Neuron (in vitro differentiated cells): ENCODE measurements at regions not wholly inside any gene's neighbourhood (a gene's known extent, or its start where the extent isn't known, plus 50 kb on each side); places are given as distances from the start of the nearest gene placed in this dataset.

Experiments used
- H2AFZ ChIP-seq: one replicate; pipeline ENCODE4 v1.6.1; 2013; ENCODE audit warnings: low read depth, mild to moderate bottlenecking, inconsistent platforms, low read length, moderate library complexity
- H3K27me3 ChIP-seq: one replicate; pipeline ENCODE4 v1.6.1; 2013; ENCODE audit warnings: low read length; ENCODE audit not compliant: insufficient read depth
- H3K36me3 ChIP-seq: one replicate; pipeline ENCODE4 v1.6.1; 2013; ENCODE audit warnings: low read length; ENCODE audit not compliant: insufficient read depth
- H3K4me1 ChIP-seq: one replicate; pipeline ENCODE4 v1.6.1; 2013; ENCODE audit warnings: low read length; ENCODE audit not compliant: insufficient read depth
- H3K4me3 ChIP-seq: 2 replicates; pipeline ENCODE4 v1.5.1; 2013; ENCODE audit warnings: mild to moderate bottlenecking, low read length, moderate library complexity
- H3K9me3 ChIP-seq: one replicate; pipeline ENCODE4 v1.6.1; 2013; ENCODE audit warnings: low read length

DNA sequence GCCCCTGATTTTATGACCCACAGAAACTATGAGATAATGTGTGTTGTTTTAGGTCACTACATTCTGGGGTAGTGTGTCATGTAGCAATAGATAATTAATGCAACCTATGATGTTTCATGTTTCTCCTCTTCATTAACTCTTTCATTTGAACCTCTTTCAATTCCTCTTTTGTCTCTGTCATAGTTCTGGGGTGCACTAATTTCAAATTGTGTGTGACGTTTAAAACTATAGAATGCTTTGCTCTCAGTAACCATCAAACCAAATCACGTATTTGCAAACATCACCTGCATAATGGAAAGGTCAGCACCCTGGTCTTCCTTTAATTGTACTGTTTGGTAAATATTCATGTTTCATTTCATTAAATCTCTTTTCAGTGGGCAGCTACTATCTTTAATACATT, 621.6 kb downstream of the TLR4 start:
- Histone ChIP-seq H3K4me3 (no peak overlapping the region), H3K4me1 (no peaks in the 10 kb centered on the region), H2AFZ (no peak overlapping the region), H3K9me3 (no peaks in the 10 kb centered on the region), H3K36me3 (no peaks in the 10 kb centered on the region), H3K27me3 (no peaks in the 10 kb centered on the region)

DNA sequence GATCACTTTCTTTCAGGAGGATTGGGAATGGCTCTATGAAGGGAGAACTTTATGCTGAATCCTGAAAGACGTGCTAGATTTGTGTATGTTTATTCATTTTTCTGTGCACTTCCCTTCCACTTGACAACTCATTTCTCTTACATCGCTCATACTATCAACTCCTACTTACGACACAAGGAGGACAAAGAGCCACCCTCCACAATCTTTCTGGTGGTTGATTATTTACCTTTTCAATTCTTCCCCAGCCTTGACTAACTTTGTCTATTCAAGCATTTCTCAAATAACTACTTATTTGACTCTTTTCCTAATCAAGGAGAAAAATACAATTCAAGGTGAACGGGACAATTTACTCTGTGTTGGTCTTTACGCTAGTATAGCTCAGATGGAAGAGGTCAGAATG, 622.1 kb downstream of the TLR4 start:
- H3K27me3 ChIP-seq: no peaks in the 10 kb centered on the region

DNA sequence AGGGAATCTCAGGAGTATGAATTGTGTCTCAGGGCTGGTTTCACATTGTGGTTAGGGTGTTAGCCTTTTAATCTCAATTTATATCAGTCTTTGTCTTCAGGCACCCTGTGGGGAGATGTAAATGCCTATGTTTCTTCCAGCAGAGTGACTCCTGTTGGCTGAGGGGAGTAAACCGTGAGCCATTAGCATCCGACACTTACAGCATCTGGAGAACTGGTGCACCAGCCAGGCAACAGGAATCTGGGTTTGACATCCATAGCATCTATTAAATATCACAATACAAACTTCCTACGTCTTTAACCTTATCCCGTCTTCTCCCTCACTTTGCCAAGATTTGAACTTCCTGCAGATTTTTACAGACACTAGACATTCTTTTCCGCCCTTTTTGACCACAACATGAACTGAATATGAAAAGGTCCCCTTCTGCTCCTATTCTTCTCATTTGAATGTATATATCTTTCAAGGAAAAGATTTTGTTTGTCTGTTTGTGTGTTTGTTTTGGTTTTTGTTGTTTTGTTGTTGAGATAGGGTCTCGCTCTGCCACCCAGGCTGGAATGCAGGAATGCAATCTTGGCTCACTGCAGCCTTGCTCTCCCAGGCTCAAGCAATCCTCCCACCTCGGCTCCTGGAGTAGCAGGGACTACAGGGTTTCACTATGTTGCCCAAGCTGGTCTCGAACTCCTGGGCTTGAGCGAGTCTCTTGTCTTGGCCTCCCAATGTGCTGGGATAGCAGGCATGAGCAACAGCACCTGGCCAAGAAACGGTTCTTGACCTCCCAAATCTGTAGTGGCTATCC, 626.2 kb downstream of the TLR4 start:
- no peak overlapping the region for H3K4me3 ChIP-seq
- no peaks in the 10 kb centered on the region for H3K36me3 ChIP-seq

More for the DNA sequence above, 622.1 kb downstream of the TLR4 start:
- Histone ChIP-seq H3K4me1 (no peaks in the 10 kb centered on the region), H3K4me3 (no peak overlapping the region), H2AFZ (no peak overlapping the region), H3K9me3 (no peaks in the 10 kb centered on the region), H3K36me3 (no peaks in the 10 kb centered on the region)

DNA sequence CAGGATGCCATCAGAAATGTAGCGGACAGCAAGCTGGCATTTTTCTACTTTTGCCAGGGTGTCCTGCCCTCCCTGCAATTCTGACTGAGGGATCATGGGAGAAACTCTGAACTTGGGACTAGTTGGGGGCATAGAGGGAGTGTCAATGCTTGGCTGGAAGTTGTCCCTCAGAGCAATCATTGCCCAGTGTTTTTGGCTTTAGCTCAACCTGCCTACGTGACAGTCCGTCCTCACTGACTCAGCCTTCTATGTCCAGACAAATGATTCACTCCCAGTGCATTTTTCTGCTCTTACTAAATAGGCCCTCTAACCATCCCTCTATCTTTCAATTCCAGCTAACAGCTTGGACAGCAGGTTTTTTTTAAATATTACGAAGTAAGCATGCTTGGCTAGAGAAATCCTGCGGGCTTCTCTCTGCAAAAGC, 627.4 kb downstream of the TLR4 start:
- Histone ChIP-seq H3K36me3 (no peaks in the 10 kb centered on the region), H3K27me3 (no peaks in the 10 kb centered on the region)

More for the DNA sequence above, 626.2 kb downstream of the TLR4 start:
- Histone ChIP-seq H3K9me3 (no peaks in the 10 kb centered on the region), H2AFZ (no peak overlapping the region), H3K4me1 (no peaks in the 10 kb centered on the region), H3K27me3 (no peaks in the 10 kb centered on the region)

DNA sequence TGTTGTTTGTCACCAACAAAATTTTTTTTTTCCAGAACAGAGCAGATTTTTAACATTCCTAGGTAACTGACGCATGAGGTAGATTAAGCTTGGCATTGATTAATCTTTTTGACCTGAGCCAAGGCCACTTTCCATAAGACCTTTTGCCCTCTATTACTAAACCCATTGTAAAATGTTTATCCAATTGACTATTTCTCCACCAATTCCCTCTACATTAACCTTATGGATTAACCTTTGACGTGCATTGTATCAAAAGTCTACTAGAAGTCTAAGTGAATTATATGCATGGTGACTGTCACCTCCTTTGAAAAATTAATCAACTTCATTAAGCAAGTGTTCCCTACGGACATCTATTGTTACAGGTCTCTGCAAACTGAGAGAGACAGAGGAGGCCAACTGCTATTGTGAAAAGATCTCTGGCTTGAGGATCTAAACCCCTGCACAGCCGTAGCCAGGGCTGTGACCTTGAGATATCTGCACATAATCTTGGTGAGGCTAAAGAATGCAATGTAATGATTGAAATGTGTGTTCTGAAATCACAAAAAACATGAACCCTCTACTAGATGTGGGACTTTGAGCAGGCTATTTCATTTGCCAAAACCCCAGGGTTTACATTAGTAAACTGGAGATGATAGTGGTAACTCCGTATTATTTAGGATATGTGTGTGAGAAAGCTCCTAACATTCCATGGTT, 632.2 kb downstream of the TLR4 start:
- Histone ChIP-seq H3K36me3 (no peaks in the 10 kb centered on the region), H2AFZ (no peak overlapping the region), H3K27me3 (no peaks in the 10 kb centered on the region), H3K9me3 (no peaks in the 10 kb centered on the region), H3K4me1 (peaks cover 13% of the 10 kb centered on the region), H3K4me3 (no peak overlapping the region)

More for the DNA sequence above, 627.4 kb downstream of the TLR4 start:
- Histone ChIP-seq H2AFZ (no peak overlapping the region), H3K9me3 (no peaks in the 10 kb centered on the region), H3K4me1 (peaks cover 8% of the 10 kb centered on the region), H3K4me3 (no peak overlapping the region)

DNA sequence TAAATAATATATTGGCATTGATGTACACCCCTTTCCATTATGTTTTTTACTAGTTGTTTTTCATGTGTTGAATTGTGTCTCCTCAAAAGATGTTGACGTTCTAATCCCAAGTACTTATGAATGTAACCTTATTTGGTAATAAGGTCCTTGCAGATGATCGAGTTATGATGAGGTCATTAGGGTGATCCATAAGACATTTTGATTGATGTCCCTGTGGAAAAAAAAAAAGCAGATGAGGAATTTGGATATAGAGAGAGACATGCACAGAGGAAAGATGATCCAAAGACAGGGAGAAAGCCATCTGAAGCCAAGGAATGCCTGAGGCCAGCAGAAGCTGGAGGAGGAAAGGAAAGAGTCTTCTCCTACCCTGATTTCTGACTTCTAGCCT, 632.7 kb downstream of the TLR4 start:
- Histone ChIP-seq H3K27me3 (no peaks in the 10 kb centered on the region), H3K9me3 (no peaks in the 10 kb centered on the region), H3K4me3 (no peak overlapping the region), H3K36me3 (no peaks in the 10 kb centered on the region), H2AFZ (no peak overlapping the region), H3K4me1 (peaks cover 13% of the 10 kb centered on the region)

DNA sequence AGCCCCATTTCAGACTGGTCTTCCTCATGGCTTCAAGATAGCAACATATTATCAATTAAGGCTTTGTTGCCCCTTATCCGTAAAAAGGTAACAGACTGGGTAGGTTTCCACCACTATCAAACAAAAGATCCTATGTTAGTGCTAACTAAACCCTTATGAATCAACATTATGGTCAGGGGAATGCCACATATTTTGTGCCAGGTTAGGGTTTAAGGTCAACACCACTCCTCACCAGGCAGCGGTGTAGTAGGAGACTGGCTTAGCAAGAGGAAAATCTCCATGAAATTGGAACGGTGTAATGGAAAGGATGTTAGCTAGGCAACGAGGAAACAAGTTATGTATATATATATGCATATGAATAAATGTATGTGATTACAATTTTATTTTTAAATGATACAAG, 655.8 kb downstream of the TLR4 start:
- Histone ChIP-seq H2AFZ (no peak overlapping the region), H3K9me3 (no peaks in the 10 kb centered on the region), H3K4me1 (no peaks in the 10 kb centered on the region), H3K36me3 (no peaks in the 10 kb centered on the region), H3K27me3 (no peaks in the 10 kb centered on the region), H3K4me3 (no peak overlapping the region)

DNA sequence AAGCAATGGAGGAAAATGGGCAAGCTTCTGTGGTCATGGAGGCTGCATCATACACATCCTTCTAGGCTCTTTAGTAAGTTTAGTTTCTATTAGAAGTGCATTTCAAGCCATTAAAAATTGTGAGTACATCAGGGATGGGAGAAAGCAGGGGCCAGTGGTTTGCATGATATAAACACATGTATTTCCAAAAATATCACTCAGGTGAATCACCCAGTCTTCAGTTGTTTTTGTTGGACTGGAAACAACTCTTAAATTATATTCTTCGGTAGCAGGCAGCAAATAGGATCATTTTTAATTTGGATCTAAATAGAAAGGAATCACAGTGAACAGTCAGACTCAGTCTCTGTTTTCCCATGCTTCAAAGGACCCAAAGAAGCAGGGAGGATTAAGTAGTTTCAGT, 657.9 kb downstream of the TLR4 start:
- Histone ChIP-seq H3K4me1 (no peaks in the 10 kb centered on the region), H2AFZ (no peak overlapping the region), H3K9me3 (no peaks in the 10 kb centered on the region), H3K27me3 (no peaks in the 10 kb centered on the region), H3K4me3 (no peak overlapping the region), H3K36me3 (no peaks in the 10 kb centered on the region)

DNA sequence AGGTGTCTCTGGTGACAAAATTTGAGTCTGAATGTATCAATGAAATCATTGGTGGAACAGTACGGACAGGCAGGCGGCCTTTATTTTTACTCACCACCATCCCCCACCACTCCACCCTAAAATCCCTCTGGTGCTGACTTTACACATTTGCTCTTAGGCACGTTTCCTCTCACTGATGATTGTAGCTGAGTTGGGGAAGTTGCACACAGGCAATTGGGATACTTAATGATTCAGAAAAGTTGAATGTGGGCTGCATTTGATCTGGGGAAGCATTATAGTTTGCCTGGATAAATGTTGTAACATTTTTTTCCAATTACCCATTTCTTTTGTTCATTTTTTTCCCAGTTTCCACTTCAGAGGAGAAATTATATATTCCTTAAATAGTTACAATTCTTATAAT, 658.4 kb downstream of the TLR4 start:
- H3K36me3 ChIP-seq: no peaks in the 10 kb centered on the region
- H3K27me3 ChIP-seq: no peaks in the 10 kb centered on the region
- no peak overlapping the region for H2AFZ ChIP-seq

DNA sequence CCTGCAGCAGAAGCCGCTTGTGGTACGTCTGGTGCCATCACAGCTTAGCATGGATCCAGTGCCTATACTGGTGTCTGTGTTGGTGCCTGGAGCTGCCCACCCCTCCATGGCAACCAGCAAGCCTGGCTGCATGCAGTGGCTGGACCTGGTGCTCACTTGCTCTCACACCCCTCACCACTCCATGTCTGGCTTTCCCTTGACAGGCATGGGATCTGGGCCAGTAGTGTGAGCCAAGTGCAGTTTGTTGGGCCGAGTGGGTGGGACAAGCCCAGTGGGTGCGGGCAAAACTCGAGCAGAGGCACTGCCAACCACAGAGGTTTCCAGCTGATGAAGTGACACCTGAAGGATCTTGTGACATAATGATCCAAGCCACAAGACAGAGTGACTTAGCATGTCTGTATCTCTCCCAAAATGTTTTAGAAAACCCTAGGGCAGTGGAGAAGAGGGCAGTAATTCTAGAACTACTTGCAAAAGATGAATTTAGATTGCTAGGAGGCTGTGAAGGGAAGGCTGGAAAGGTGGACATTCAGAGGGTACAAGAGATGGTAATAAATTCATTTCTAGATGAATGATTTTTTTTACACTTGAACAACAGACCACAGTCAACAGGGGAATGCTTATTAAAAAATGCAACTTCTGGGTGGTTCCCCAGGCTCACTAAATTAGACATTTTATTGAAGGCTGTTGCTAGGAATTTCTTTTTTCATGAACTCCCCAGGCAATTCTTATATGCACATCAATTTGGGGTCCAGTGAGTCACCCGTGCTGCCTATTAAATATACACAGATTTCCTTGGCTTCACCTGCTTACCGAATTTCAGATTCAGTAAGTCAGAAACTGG, 660.3 kb downstream of the TLR4 start:
- no peak overlapping the region for H2AFZ ChIP-seq
- no peaks in the 10 kb centered on the region for H3K9me3 ChIP-seq
- no peaks in the 10 kb centered on the region for H3K36me3 ChIP-seq
- H3K27me3 ChIP-seq: no peaks in the 10 kb centered on the region
- H3K4me1 ChIP-seq: no peaks in the 10 kb centered on the region
- H3K4me3 ChIP-seq: no peak overlapping the region

More for the DNA sequence above, 658.4 kb downstream of the TLR4 start:
- no peaks in the 10 kb centered on the region for H3K4me1 ChIP-seq
- H3K9me3 ChIP-seq: no peaks in the 10 kb centered on the region
- H3K4me3 ChIP-seq: no peak overlapping the region

DNA sequence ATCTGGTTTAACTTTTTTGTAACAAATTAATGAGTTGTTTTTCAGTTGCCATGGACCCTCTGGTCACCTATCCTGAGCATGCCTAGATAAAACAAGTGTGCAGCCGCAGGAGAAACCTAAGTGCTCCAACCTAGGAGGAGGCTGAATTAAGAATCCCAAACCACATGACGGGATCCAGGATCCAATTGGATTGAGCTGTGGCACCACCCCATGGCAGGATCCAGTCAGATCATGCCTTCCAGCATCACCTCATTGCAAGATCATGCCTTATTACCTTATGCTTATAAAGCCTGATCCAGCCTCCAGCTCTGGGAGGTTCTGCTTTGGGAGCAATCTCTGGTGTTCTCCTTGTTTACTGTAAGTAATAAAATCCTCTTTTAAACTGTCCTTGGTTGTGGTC, 662.0 kb downstream of the TLR4 start:
- Histone ChIP-seq H3K9me3 (no peaks in the 10 kb centered on the region), H3K36me3 (no peaks in the 10 kb centered on the region), H2AFZ (no peak overlapping the region), H3K27me3 (no peaks in the 10 kb centered on the region), H3K4me1 (no peaks in the 10 kb centered on the region), H3K4me3 (no peak overlapping the region)

DNA sequence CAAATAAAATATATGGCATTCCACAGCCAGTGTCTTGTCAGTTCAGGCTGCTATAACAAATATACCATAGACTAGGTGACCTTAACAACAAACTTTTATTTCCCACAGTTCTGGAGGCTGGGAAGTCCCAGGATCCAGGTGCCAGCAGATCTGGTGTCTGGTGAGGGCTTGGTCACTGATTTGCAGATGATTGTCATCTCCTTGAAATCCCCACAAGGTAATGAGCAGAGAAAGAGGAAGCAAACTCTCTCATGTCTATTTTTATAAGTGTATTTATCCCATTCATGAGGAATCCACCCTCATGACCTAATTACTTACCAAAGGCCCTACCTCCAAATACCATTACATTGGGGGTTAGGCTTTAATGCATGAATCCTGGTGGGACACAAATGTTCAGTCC, 663.2 kb downstream of the TLR4 start:
- Histone ChIP-seq H2AFZ (no peak overlapping the region), H3K4me1 (no peaks in the 10 kb centered on the region), H3K36me3 (no peaks in the 10 kb centered on the region), H3K9me3 (no peaks in the 10 kb centered on the region), H3K4me3 (no peak overlapping the region), H3K27me3 (no peaks in the 10 kb centered on the region)

DNA sequence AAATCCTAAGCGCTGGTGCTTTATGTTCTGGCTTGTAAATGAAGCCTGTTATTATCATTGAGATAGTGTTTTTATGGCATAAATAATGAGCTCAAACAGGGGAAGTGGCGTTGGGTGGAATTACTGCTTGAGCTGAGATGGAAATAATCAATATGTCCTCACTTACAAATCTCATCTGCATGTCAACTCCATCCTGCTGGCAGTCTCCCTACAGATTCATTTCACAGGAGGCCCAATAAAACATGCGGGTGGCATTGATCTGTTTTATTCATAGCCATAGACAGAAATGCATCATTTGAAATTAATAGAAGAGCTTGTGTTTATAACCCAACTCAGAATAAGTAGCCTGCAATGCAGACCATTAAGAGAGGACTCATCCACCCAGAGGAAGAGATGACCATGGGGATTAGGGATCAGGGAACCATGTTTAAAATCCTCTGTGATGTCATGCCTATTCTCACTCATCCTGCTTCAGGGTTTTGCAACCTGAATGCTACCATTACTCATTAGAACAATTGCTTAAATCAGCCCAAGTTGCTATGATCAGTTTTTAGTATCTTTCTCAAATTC, 680.4 kb downstream of the TLR4 start:
- no peaks in the 10 kb centered on the region for H3K4me1 ChIP-seq
- H3K4me3 ChIP-seq: no peak overlapping the region
- H2AFZ ChIP-seq: no peak overlapping the region
- H3K9me3 ChIP-seq: no peaks in the 10 kb centered on the region
- no peaks in the 10 kb centered on the region for H3K27me3 ChIP-seq
- no peaks in the 10 kb centered on the region for H3K36me3 ChIP-seq
